Stimulated activated CD4-positive, alpha-beta T cell treated with anti-CD3 and anti-CD28 coated beads, TNF-alpha, amount 100 ng/mL, for 24 hours (primary cell): ENCODE measurements at regions not wholly inside any gene's neighbourhood (a gene's known extent, or its start where the extent isn't known, plus 50 kb on each side); places are given as distances from the start of the nearest gene placed in this dataset.
A peak's percentile ranks its signal among the peaks of the same experiment; 100 is the strongest.

Source experiments
- DNase-seq, 3 experiments: peaks; one replicate each; pipeline ENCODE4 v3.0.0-alpha.2; 2020; ENCODE audit warnings: low read depth in 3 of 3

DNA sequence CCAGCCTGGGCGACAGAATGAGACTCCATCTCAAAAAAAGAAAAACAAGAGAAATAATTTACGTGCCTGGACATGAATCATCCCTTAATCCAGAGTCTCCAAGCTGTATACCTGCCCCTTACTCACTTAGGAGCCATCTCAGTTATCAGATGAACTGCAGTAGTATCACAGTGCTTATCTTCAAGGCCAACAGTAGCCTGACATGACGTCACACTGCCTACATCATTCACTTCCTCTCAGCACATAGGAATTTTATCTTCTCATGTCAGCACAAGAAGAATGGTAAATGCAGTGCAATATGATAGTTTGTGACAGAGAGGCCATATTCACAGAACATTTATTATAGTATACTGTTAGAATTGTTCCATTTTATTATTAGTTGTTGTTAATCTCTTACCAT, 216.6 kb downstream of the SS18 start:
- DNase-seq = no peak

DNA sequence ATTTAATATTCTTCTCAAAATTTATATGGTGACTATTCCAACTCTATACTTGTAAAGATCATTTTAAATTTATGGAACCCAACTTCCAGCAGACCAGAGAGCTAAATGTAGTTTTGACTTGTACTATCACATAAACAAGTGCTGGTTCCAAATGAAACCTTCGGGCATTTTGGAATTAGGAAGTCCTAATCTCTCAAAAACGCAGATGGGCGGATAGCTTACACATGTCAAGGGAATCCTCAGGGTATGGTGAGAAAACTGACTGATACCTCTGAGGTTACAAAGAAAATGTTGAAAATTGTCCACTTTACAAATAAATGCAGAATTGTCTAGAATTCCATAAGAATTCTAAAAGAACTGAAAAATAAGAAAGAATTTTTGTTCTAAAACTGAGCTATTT, 224.1 kb downstream of the SS18 start:
- no peak for DNase-seq

DNA sequence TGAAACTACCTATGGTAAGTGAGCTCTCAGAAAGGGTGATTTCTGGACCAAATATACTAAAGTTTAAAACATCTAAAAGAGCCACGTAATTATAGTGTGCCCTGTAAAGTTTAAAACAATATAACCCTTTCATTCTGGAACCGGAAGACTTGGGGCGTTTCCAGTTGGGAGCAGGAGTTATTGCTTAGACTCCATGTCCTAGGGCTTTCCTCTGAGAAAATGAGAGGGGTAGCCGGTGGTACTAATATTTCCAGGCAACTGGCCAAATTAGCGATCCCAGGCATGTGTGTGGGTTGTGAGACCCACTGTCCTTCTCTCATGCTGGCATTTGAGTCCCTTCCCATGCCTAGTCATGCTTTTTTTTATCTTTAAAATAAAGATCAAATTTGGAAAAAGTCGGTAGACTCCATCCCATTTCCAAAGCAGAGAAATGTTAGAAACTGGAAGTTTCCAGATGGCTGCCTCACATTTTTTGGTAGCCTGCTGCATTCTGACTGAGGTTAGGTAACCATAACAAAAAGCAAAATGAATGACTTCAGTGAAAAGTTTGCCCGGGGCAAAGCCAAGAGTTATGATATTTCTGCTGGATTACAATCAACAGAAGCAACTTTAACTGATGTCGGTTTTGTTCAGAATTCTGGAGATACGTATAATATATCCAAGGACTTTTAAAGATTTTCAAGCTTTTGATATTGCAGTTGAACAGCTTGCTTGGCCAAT, 227.4 kb downstream of the SS18 start:
- DNase-seq = no peak

DNA sequence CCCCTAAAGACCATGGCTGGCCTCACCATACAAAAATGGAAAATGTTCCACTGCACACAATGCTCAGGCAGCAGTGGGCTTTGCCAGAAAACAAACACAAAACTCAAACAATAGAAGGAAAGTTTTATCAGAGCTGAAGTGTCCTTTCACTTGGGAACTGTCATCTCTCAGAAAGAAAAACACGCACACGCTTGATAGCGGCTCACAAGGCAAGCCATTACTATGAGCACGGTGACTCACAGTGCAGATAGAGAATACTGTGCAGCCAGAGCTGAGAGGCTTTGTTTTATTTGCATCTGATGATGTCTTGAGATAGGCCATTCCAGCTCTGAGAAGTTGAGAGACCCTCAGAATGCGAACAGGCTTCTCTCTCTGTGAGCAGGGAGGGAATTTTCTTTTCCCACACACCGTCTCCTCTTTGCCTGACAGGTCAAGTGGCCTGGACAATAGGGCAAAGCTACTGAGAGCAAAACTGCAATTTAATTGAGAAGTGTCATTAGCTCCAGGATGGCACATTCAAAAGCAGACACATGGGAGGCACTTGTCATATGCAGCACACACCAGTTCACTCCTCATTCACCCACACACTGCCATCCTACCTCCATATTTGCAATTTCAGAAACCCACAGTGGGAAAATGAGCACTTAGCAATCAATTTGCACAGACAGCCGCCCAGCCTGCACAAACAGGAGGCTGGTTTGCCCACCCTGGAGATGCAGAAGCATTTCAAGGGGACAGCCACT, 236.6 kb downstream of the SS18 start:
- DNase-seq = no peak

DNA sequence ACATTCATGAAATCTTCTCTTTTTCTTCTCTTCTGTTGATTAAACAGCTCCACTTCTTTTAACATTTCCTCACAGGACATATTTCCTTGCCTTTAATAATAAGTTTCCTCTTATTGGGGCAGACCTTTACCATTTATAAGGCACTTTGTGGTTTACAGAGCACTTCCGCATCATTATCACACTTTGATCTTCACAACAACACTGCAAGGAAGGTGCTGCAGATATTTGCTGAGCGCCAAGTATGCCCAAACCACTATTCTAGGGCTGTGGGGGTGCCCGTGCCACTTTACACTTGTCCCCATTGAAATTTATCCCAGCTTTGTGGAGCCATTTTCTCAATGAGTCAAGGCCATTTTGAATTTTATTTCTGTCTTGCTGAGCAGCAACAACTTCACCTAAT, 246.6 kb downstream of the SS18 start:
- no peak for DNase-seq

DNA sequence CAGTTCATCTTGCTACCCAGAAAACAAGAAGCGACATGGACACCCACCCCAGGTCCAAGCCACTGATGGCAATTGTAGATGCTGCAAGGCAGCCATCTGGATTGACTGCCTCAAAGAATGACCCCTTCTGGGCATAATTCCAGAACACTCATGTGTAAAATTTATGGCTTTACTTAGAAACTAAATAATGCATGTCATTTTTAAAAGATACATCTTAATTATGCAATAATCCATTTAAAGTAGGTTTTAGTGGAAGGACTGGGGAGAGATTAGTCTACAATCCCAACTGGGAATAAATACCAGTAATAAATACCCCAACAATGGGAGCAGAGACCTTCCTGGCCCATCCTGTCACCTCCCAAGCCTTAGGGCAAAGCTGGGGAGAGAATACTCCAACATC, 247.7 kb downstream of the SS18 start:
- no peak for DNase-seq

DNA sequence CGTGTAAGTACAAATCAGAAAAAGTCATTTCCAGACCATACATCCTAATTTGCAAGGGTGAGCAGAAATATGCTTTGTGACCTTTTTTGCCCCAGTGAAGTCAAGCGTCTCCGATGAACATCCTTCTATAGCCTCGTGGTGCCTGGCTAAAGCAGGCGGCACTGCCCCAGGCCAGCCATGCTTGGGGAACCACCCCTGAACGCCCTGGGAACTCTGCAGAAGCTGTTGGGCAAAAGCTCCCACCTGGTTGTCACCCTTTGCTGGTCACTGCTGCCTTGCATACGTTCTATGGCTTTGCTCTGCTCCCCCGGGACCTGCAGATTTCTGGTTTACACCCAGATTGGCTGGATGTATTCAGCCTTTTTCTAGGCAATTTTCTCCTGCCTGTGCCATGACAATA, 256.4 kb downstream of the SS18 start:
- DNase-seq = no peak

DNA sequence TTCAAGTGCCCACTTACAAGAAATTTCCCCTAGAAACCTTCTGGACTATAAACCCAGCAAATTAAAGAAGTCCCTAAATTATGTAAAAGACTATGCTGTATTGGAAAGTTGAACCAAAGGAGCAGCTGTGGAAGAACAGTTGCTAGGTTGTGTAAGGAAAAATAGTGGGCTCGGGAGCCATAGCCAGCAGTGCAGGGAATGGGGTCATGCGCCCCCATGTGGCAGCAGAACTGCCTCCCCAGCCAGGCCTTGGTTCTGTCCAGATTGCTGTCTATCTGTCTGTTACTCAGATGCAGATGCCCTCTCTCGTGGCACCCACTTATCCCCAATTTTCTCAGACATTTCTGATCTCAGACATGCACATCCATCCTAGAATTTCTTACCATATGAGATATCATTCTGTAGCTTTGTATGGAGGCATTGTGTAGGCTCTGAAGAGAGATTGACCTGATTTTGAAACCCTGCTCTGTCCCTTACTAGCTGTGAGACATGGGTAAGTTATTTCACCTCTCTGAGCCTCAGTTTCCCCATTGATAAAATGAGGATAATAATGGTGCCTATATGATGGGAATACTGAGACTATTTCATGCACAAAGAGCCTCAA, 258.3 kb downstream of the SS18 start:
- peak in 1 of 3 experiments; percentile 14 for DNase-seq

DNA sequence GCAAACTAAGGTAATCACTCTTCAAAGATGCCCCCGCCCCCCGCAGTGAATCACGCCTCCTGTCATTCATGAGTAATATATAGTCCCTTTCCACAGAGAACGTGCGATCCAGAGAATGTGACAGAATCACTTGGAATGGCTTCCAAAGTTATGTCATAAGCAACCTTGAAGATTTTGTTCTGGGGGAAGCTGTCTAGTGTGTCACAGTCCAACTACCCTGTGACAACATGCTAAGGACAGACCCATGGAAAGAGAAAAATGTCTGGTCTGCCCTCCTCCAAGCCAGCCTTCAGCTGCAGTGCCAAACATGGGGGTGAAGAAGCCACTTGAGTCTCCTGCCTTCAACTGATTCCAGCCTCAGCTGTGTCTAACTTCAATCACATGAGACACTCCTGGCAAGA, 259.1 kb downstream of the SS18 start:
- DNase-seq = no peak

DNA sequence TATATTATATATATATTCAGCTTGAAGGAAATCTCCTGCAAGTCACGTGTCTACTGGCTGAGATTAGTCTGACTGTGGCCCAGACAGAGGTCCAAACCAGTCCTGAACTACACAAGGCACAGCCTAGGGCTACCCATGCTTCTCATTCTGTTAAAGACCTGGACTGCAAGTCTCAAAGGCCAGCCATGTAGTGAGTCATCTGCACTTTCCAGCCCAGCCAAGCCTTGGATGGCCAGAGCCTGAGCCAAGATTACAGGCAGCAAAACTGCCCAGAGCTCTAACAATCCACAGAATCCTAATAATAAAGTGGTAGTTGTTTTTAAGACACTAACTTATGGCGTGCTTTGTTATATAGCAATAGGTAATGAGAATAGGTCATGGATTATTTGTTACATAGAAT, 259.6 kb downstream of the SS18 start:
- DNase-seq = no peak

DNA sequence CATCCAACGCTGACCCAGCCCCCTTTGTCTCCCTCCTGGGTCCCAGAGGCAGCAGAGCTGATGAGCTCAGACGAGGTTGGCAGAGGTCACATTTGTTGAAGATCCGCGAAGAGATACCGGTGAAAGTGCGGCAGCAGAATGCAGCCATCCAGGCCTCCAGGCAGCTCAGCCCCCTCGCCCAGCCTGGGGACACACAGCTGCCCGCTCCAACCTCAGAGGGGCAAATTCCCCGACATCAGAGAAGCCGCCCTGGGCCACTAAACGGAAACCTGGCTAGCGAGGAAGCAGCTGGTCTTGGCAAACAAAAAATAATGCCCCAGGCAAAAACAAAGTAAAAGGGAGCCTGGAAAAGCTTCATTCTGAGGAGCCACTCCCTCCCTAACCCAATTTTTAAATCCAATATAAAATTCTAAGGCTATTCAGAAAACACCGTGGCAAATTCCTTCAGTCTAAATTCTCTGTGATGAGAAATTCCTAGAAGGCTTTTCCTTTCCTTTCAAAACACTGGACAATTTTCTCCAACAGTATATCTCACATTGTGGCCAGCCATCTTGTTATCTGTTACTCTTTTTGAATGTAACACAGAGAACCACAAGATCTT, 262.4 kb downstream of the SS18 start:
- no peak for DNase-seq

DNA sequence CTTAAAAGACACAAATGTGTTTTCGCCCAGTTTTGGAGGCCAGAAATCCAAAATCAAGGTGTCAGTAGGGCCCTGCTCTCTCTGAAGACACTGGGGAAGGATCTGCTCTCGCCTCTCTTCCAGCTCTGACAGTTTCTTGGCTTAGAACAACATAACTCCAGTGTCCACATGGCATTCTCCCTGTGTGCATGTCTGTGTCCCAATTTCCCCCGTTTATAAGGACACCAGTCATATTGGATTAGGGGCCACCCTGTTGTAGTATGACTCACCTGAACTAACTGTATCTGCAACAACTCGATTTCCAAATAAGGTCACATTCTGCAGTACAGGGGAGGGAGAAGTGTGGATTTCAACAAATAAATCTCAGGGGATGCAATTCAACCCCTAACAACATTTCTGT, 263.2 kb downstream of the SS18 start:
- DNase-seq = no peak

DNA sequence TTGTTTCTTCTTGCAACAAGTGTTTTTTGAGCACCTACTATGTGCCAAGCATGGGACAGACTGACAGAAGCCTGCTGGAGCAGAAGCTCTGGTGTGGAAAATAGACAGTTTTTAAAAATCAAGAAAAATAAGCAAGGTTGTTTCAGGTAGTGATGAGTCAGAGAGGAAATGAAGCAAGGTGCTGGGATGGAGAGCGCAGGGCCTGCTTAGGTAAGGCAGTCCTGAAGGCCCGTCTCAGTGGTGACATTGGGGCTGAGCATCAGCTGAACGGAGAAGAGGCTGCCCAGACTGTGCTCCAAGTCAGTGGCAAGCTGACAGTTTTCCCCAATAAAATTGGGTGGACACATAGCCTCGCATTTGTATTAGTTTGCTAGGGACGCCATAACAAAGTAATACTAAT, 263.6 kb downstream of the SS18 start:
- DNase-seq = no peak

DNA sequence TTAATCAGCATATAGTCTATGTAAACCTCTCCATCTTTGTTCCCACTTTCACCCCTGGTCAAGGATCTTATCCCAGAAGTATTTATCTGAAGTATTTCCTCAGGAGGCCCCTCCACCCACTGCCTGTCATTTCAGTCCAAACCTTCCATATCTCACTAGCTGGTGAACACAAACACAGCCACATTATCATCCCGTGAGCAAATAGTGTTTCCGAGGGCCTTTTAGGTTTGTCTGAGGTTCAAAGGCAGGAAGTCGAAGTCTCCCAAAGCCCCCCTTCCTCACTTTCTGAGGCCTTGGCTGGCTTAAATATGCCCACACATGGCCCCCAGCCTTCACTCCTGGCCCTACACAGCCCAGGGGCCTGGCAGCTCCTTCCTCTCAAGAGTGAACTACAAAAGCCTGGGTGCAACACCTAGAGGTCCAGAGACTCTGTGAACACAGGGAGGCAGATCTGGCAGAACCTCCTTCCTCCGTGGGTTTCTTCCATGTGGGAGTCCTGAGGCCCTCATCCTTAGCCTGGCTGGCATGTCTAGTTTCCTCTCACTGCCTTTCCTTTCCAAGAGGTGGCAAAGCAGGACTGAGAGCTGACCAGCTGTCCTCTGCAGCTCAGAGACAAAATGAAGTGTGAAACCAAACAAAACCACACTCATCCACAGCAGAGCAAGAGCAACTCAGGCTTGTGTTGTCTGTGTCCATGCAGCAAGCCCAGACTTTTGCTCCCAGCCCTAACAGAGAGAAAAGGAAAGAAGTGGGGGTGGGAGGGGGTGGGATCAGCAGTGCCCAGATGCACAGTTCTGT, 264.2 kb downstream of the SS18 start:
- DNase-seq = no peak

DNA sequence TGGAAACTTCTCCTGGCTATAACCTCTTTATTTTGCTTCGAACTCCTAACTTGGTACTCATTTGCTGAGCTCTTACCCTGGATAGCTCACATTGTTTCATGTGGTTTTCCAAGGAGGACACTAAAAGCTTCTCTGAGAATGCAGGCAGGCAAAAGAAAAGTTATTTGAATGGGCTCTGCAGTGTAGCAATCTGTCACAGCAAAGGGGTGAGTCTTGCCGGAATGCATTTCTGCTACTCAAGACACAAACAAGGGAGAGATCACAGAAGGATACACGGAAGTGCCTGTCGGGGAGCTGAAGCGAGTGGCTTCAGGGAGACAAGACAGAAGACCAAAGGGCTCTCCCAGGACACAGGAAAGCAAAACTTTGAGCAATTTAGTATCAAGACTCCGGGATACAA, 265.4 kb downstream of the SS18 start:
- no peak for DNase-seq

DNA sequence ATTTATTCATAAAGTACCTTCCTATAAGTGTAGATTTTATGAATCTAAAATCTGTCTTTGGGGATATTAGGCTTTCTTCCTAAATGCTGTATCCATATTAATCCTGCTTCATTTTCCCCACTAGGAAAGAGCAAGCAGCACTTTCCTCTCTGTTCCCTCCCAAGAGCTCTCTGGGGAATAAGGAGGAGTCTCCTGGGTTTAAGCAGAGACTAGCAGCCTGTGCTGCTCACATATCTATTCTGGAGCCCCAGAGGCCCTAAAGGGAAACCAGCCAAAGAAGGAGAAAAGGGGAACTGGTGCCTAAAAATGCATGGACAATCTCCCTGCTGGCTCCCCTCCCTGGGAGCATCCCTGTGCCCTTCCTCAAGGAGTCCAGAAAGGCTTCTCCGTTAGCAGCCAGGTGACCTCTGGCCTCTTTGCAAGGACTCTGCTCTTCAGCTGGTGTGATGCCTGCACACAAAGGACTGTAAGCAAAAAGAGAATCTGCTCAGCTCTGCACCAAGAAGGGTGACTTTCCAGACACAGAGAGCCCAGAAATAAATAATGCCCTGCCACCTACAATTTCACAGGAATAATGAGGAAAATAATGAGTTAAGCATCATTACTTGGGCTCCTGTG, 270.6 kb downstream of the SS18 start:
- DNase-seq = no peak

DNA sequence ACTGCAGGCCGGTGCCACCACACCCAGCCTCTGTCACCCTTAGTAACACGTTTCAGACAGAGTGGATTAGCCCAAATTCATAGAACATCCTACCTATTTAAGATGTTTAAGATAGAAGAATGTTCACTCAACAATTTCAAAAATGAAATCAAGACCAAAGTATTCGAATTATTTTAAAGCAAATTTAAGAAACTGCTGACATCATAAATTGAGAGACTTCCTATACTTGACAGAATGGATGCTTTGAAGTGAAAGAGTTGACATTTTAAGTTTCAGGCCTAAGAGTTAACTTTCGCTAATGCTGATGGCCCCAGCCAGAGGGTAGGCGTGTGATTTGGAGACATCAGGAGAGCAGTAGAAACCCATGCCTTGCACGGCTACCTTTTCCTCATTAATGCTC, 271.9 kb downstream of the SS18 start:
- DNase-seq = no peak

DNA sequence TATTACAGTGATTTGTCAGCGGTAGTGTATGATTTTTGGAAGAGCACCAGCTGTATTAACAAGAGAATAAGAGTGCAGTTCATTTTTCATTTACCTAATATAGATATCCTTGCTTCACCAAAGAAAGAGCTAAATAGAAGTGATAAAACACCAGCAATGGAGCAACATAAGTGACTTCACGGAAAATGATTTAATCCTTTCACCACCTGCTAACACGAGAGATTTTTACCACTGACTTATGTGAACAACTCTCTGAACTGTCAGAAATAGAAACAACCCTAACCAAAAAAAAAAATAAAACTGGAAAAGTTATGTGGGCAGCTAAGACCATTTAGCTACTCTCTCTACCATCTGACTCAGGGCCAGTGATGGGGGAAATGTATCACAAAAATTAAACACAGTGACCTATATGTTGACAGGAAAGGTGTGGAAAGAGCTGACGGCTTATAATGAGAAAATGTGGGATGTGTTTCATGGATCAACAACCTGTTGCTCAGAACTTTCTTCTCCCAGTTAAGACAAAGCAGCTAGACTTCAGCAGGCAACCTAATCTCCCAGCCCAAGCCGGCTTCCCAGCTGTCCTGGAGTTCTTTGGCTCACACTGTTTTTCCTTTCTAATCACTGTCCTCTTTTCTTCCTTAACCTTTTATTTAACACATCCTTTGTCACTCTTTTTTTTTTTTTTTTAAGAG, 272.7 kb downstream of the SS18 start:
- no peak for DNase-seq

DNA sequence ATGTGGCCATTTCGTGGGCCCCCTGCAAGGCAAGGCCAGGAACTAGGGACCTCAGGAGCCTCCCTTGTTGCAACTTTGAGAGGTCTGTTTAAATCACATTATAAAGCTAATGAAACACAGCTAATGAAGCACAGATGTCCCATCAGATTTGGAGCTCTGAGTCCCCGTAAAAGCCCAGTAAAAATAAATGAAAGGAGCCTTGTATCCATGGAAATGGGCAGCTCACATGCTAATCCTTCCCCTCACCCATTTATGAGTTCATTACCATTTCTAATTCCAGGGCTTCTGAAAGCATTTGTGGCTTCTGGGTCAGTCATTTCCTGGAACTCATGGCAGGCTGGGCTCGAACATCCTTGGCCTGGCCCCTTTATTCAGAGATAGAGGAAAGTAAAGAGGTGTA, 274.8 kb downstream of the SS18 start:
- DNase-seq = no peak

DNA sequence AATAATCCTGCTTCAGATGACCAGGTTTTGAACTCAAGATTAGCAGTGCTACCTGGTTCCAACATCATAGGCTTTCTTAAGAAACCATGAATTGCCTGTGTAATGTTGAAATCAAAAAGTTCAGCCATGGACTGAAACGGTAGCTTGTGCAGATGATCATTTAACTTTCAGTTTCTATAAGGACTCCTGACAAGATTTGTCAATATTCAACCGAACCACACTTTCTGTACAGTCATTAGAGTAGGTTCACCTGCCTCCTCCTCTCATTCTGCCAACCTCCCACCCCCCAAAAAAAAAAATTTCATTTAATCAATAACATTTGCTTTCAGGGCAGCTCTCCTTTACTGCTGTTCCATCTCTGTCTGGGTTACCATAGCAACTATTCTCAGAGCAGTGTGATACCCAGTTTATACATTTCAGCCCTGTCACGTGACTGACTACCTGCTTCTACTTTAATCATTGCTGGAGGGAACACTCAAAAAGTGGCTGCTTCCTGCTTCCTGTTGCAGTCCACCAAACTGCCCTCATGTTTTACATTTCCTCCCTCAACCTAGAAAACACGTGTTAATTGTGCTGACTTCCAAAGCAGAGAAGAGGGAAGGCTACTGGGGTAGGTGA, 275.5 kb downstream of the SS18 start:
- no peak for DNase-seq

DNA sequence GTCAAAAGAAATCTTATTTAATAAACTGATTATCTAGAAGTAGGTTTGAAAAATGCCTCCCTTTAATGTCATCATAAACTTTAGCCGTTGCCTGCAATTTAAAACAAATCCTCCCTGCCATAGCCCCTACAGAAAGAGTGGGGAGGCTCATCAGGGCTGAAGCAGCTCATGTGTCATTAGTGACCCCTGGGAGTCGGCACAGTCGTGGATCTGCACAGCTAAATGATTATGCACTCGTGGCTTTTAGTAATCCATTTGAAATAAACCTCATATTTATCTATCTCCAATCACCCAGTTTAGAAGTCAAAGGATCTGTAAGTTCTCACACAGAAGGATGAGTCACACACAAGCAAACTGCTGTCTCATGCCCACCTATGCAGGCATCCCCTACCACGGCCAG, 277.3 kb downstream of the SS18 start:
- DNase-seq = no peak
